Glutamatergic neuron (in vitro differentiated cells): ENCODE measurements at regions not wholly inside any gene's neighbourhood (a gene's known extent, or its start where the extent isn't known, plus 50 kb on each side); places are given as distances from the start of the nearest gene placed in this dataset.

Experiments used
- DNase-seq: peaks from one replicate; pipeline ENCODE4 v3.0.0; 2022
- H3K27ac Mint-ChIP-seq: one replicate; pipeline ENCODE4 v1.8.0; 2020; ENCODE audit warnings: mild to moderate bottlenecking, mixed read lengths, inconsistent platforms; ENCODE audit not compliant: unreplicated experiment
- H3K27me3 Mint-ChIP-seq: one replicate; pipeline ENCODE4 v1.8.0; 2020; ENCODE audit warnings: mild to moderate bottlenecking, moderate library complexity, mixed read lengths, inconsistent platforms; ENCODE audit not compliant: unreplicated experiment
- H3K36me3 Mint-ChIP-seq: one replicate; pipeline ENCODE4 v1.8.0; 2020; ENCODE audit warnings: mild to moderate bottlenecking, mixed read lengths, inconsistent platforms; ENCODE audit not compliant: unreplicated experiment
- H3K4me1 Mint-ChIP-seq: one replicate; pipeline ENCODE4 v1.8.0; 2020; ENCODE audit warnings: mild to moderate bottlenecking, low read depth, mixed read lengths, inconsistent platforms; ENCODE audit not compliant: unreplicated experiment
- H3K4me3 Mint-ChIP-seq: one replicate; pipeline ENCODE4 v1.8.0; 2020; ENCODE audit warnings: mild to moderate bottlenecking, mixed read lengths, inconsistent platforms; ENCODE audit not compliant: unreplicated experiment
- H3K9me3 Mint-ChIP-seq: one replicate; pipeline ENCODE4 v1.8.0; 2020; ENCODE audit warnings: mild to moderate bottlenecking, moderate library complexity, mixed read lengths, inconsistent platforms; ENCODE audit not compliant: unreplicated experiment
- TF ChIP-seq, protein P1 (sequence below): fragments of 200-600 bp; sonication (generic); IDR thresholded peaks from one replicate; pipeline ENCODE4 v1.5.0; 2021; ENCODE audit not compliant: partially characterized antibody, unreplicated experiment

- TF ChIP-seq, protein P1, sequence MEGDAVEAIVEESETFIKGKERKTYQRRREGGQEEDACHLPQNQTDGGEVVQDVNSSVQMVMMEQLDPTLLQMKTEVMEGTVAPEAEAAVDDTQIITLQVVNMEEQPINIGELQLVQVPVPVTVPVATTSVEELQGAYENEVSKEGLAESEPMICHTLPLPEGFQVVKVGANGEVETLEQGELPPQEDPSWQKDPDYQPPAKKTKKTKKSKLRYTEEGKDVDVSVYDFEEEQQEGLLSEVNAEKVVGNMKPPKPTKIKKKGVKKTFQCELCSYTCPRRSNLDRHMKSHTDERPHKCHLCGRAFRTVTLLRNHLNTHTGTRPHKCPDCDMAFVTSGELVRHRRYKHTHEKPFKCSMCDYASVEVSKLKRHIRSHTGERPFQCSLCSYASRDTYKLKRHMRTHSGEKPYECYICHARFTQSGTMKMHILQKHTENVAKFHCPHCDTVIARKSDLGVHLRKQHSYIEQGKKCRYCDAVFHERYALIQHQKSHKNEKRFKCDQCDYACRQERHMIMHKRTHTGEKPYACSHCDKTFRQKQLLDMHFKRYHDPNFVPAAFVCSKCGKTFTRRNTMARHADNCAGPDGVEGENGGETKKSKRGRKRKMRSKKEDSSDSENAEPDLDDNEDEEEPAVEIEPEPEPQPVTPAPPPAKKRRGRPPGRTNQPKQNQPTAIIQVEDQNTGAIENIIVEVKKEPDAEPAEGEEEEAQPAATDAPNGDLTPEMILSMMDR = no peak
- Mint-ChIP-seq H3K4me1 (no peaks in the 10 kb centered on the region), H3K4me3 (no peak overlapping the region), H3K36me3 (no peaks in the 10 kb centered on the region), H3K27me3 (no peaks in the 10 kb centered on the region), H3K9me3 (no peaks in the 10 kb centered on the region), H3K27ac (no peak overlapping the region)
- no peak for DNase-seq
These were observed 144.3 kb upstream of the NLGN4X start for GRCh38 chrX:6372981-6373380.

GRCh38 chrX:6371353-6371752 is 142.7 kb upstream of the NLGN4X start:
- Mint-ChIP-seq H3K27ac (no peak overlapping the region), H3K4me1 (no peaks in the 10 kb centered on the region), H3K9me3 (no peaks in the 10 kb centered on the region), H3K36me3 (no peaks in the 10 kb centered on the region), H3K4me3 (no peak overlapping the region), H3K27me3 (no peaks in the 10 kb centered on the region)
- no peak for DNase-seq
- TF ChIP-seq, protein P1 = no peak

GRCh38 chrX:6363188-6363587 is 134.5 kb upstream of the NLGN4X start:
- TF ChIP-seq, protein P1 = no peak
- H3K4me3 Mint-ChIP-seq = no peak overlapping the region
- no peaks in the 10 kb centered on the region for H3K9me3 Mint-ChIP-seq
- DNase-seq = no peak
- H3K27me3 Mint-ChIP-seq = no peaks in the 10 kb centered on the region
- H3K36me3 Mint-ChIP-seq = no peaks in the 10 kb centered on the region
- no peak overlapping the region for H3K27ac Mint-ChIP-seq
- H3K4me1 Mint-ChIP-seq = no peaks in the 10 kb centered on the region

- DNase-seq = no peak
- H3K27ac Mint-ChIP-seq = no peak overlapping the region
- H3K27me3 Mint-ChIP-seq = no peaks in the 10 kb centered on the region
- no peaks in the 10 kb centered on the region for H3K4me1 Mint-ChIP-seq
- H3K9me3 Mint-ChIP-seq = no peaks in the 10 kb centered on the region
- TF ChIP-seq, protein P1 = no peak
- no peaks in the 10 kb centered on the region for H3K36me3 Mint-ChIP-seq
- no peak overlapping the region for H3K4me3 Mint-ChIP-seq
These were observed 96.8 kb upstream of the NLGN4X start for GRCh38 chrX:6325437-6325836.

- H3K27me3 Mint-ChIP-seq = no peaks in the 10 kb centered on the region
- no peaks in the 10 kb centered on the region for H3K36me3 Mint-ChIP-seq
- peaks cover under 1% of the 10 kb centered on the region for H3K4me1 Mint-ChIP-seq
- H3K4me3 Mint-ChIP-seq = no peak overlapping the region
- no peak for DNase-seq
- H3K9me3 Mint-ChIP-seq = peaks cover 2% of the 10 kb centered on the region
- no peak overlapping the region for H3K27ac Mint-ChIP-seq
- TF ChIP-seq, protein P1 = no peak
These were observed 84.7 kb upstream of the NLGN4X start for GRCh38 chrX:6313356-6313755.
